ENCODE measurements at regions not wholly inside any gene's neighbourhood (a gene's known extent, or its start where the extent isn't known, plus 50 kb on each side); places are given as distances from the start of the nearest gene placed in this dataset.

DNA sequence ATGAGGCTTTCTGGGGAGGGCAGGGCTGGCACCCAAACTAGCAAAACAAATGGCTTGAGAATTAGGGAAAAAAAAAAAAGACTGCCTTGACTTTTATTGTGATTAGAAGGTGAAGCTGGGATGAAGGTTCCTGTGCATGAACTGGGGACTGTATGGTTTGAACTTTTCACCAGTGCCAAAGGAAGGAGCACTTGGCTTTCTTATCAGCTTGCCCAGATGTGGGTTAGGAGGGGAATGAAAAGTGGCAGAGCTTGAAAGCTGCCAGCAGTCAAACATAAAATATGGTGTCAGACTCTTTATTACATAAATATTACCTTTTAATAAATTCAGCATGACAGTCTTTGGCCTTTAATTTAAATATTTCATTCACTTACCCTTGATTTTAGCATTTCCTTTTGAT, 182.5 kb downstream of the PSAT1 start:
- Mint-ChIP-seq H3K4me3 (no peak overlapping the region), H3K27me3 (ENCODE audit: insufficient read depth, low read depth) (no peaks in the 10 kb centered on the region), H3K36me3 (peaks cover 2% of the 10 kb centered on the region), H3K9me3 (peaks cover 23% of the 10 kb centered on the region), H3K27ac (no peak overlapping the region), H3K4me1 (no peaks in the 10 kb centered on the region)
- H3K27me3 ChIP-seq, result no peaks in the 10 kb centered on the region
- H3K4me1 ChIP-seq, result no peaks in the 10 kb centered on the region
- no peaks in the 10 kb centered on the region for H4K20me1 ChIP-seq (ENCODE audit: low read depth)
- H3K9ac ChIP-seq, result no peak overlapping the region
- H3K4me2 ChIP-seq, result no peak overlapping the region
- no peaks in the 10 kb centered on the region for H3K79me2 ChIP-seq (ENCODE audit: low read depth)
- H2AFZ ChIP-seq (replicated peaks), result no peak overlapping the region
- no peak for DNase-seq (ENCODE audit: low spot score)
- TF ChIP-seq EZH2 (IDR thresholded peaks at IDR 0.05), result no peak
- no peak for TF ChIP-seq EZH2phosphoT487 (IDR thresholded peaks at IDR 0.05)
- TF ChIP-seq CTCF (IDR thresholded peaks at IDR 0.05), result no peak
- no peaks in the 10 kb centered on the region for H3F3A ChIP-seq (ENCODE audit: low read depth)
- H3K9me3 ChIP-seq (ENCODE audit: low read depth), result peaks cover 14% of the 10 kb centered on the region
- H3K27ac ChIP-seq, result no peak overlapping the region
- no peak overlapping the region for H3K4me3 ChIP-seq
- H3K36me3 ChIP-seq, result peaks cover 15% of the 10 kb centered on the region

GRCh38 chr9:78486661-78487060, 189.7 kb downstream of the PSAT1 start:
- H3K9me3 Mint-ChIP-seq, result peaks cover 17% of the 10 kb centered on the region
- Histone ChIP-seq H4K20me1 (ENCODE audit: low read depth) (no peaks in the 10 kb centered on the region), H3K9me3 (ENCODE audit: low read depth) (peaks cover 19% of the 10 kb centered on the region), H2AFZ (replicated peaks) (no peak overlapping the region), H3K36me3 (peaks cover 15% of the 10 kb centered on the region), H3K27me3 (no peaks in the 10 kb centered on the region), H3K4me1 (peaks cover 1% of the 10 kb centered on the region), H3K9ac (no peak overlapping the region), H3K4me2 (no peak overlapping the region), H3K4me3 (no peak overlapping the region), H3F3A (ENCODE audit: low read depth) (no peaks in the 10 kb centered on the region), H3K27ac (no peak overlapping the region), H3K79me2 (ENCODE audit: low read depth) (no peaks in the 10 kb centered on the region)
- peaks cover 4% of the 10 kb centered on the region for H3K4me1 Mint-ChIP-seq
- no peaks in the 10 kb centered on the region for H3K36me3 Mint-ChIP-seq
- H3K27me3 Mint-ChIP-seq (ENCODE audit: insufficient read depth, low read depth), result no peaks in the 10 kb centered on the region
- no peak for DNase-seq (ENCODE audit: low spot score)
- no peak for TF ChIP-seq CTCF (IDR thresholded peaks at IDR 0.05)
- TF ChIP-seq EZH2phosphoT487 (IDR thresholded peaks at IDR 0.05), result no peak
- TF ChIP-seq EZH2 (IDR thresholded peaks at IDR 0.05), result no peak
- H3K4me3 Mint-ChIP-seq, result no peak overlapping the region
- H3K27ac Mint-ChIP-seq, result no peak overlapping the region

- Mint-ChIP-seq H3K9me3 (no peaks in the 10 kb centered on the region), H3K27ac (no peak overlapping the region), H3K27me3 (ENCODE audit: insufficient read depth, low read depth) (no peaks in the 10 kb centered on the region), H3K36me3 (no peaks in the 10 kb centered on the region), H3K4me3 (no peak overlapping the region), H3K4me1 (peaks cover 8% of the 10 kb centered on the region)
- no peaks in the 10 kb centered on the region for H3K36me3 ChIP-seq
- H3K9ac ChIP-seq, result no peak overlapping the region
- peaks cover 4% of the 10 kb centered on the region for H3K4me1 ChIP-seq
- H3F3A ChIP-seq (ENCODE audit: low read depth), result no peaks in the 10 kb centered on the region
- no peaks in the 10 kb centered on the region for H3K9me3 ChIP-seq (ENCODE audit: low read depth)
- H3K27ac ChIP-seq, result no peak overlapping the region
- no peak for TF ChIP-seq EZH2phosphoT487 (IDR thresholded peaks at IDR 0.05)
- no peak for TF ChIP-seq EZH2 (IDR thresholded peaks at IDR 0.05)
- no peak for TF ChIP-seq CTCF (IDR thresholded peaks at IDR 0.05)
- H3K79me2 ChIP-seq (ENCODE audit: low read depth), result no peaks in the 10 kb centered on the region
- no peaks in the 10 kb centered on the region for H4K20me1 ChIP-seq (ENCODE audit: low read depth)
- H3K27me3 ChIP-seq, result no peaks in the 10 kb centered on the region
- no peak overlapping the region for H3K4me3 ChIP-seq
- no peak overlapping the region for H2AFZ ChIP-seq (replicated peaks)
- DNase-seq (ENCODE audit: low spot score), result no peak
- H3K4me2 ChIP-seq, result no peak overlapping the region
Observed at GRCh38 chr9:78490231-78490630, 193.3 kb downstream of the PSAT1 start.
